DMS79 treated with DMSO at 0.1 percent for 48 hours (cell line): ENCODE measurements at regions not wholly inside any gene's neighbourhood (a gene's known extent, or its start where the extent isn't known, plus 50 kb on each side); places are given as distances from the start of the nearest gene placed in this dataset.

Source experiments
- DNase-seq: peaks from one replicate; lab custom pipeline; 2025; lab: John Stamatoyannopoulos, UW

DNA sequence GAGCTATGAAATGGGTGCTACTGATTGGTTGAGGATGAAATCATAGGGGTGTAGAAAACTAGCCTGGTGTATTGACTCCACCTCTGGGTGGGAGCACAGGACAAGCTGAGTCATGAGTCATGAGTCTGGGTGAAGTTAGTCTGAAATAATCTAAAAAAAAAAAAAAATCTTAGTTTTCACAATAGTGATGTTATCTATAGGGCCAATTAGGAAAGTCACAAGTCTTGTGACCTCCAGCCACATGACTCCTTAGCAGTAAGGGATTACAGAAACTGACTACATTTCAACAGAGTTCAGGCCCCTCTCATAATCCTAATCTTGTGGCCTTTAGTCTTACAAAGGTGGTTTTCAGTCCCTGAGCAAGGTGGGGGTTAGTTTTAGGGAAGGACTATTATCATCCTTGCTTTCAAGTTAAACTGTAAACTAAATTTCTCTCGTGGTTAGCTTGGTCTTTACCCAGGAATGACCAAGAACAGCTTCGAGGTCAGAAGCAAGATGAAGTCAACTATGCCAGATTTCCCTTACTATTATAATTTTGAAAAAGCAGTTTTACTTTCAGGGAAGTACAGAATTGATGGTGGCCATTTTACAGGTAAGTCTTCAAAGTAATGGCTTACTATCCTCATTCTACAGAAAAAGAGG, 338.0 kb upstream of the GYPC start:
- DNase-seq = no peak

DNA sequence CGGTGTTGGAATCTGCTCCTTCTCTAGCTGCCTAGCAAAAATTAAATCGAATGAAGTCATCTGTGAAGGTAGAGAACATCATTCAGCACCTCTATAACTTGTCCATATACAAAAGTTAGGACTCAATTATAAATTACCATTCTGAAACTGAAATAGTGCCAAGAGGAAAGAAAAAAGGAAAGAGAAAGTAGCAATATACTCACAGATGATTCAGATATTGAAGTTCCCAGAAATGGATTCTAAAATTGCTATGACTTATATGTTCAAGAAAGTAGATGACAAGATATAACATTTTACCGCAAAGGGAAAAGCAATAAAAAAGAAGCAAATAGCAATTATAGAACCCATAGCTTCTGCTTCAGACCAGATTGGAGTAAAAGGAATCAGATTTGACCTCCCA, 333.6 kb upstream of the GYPC start:
- no peak for DNase-seq

DNA sequence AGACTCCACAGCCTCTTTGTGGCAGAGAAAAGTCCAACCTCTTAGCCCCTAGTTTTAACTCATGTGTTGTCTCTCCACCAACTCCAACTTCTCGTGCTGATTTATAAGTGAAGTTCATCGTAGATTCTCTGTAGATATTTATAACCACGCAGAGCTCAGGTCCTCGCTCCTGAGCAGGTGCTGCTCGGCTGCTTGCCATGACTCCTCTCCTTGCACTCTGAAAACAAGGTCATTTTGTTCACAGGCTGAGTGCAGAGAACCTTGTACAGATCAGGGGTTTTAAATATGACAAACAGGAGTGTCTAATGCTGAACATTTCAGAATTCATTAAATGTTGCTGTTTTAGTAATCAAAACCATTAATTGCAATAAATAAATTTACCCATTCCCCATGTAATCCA, 330.8 kb upstream of the GYPC start:
- DNase-seq = no peak

DNA sequence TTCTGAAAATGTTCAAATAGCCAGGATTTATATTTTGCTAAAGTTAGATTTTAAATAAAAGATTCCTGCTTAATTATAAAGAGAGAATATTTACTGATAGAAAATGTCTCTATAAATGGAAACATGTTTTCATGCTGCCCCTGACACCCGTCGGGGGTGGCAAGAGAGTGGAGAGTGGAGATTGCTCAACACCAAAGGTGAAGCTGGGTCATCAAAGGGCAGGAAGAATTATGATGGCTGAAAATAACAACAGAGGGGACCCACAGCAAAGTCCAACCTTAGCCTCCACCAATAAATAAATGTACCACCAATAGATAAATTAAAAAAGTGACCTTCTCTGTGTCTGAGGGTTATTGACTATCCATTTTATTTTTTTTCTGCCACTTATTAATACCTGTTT, 326.8 kb upstream of the GYPC start:
- no peak for DNase-seq

DNA sequence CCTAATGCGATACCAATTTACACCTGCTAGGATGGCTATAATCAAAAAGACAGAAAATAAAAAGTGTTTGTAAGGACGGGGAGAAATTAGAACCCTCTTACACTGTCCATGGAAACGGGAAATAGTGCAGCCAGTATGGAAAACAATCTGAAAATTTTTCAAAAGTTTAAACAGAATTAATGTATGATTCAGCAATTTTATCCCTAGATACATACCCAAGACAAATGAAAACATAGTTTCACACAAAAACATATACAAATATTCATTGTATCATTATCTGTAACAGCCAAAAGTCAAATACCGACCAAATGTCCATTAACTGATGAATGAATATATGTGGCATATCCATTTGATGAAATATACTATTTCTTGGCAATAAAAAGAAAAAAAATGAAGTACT, 313.5 kb upstream of the GYPC start:
- DNase-seq = no peak

DNA sequence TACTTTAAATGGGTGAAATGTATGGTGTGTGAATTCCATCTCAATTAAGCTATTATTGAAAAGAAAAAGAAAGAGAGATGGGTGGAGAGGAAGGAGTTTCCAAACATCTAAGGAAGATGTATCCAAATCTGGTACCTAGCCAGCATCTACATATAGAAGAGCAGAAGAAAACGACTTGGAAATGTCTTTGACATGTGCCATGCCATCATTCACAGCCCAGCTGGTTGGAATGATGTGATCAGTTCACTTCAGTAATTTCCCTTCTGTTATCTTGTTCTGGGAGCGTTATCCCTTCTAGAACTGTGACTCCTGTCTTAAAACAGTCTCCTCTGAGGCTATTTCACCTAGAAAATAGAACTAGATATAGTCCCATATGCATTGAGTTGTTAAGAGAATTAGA, 312.8 kb upstream of the GYPC start:
- DNase-seq = no peak

DNA sequence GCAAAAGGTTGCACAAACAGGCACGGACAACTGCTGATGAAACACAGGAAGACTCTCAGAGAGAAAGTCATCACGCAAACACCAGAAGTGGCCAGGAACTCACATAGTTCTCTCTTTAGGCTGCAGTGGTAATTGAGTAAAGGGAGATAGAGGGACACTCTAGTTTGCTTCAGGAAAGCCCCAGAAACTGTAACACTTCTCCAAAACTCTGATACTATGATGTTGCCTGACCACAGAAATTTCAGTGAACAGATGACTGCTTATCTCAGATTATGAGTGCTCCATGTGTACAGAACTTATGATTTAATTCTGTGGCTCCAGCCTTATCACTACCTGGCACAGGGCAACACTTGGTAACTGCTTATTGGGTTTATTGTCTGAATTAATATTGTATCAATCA, 311.5 kb upstream of the GYPC start:
- no peak for DNase-seq

DNA sequence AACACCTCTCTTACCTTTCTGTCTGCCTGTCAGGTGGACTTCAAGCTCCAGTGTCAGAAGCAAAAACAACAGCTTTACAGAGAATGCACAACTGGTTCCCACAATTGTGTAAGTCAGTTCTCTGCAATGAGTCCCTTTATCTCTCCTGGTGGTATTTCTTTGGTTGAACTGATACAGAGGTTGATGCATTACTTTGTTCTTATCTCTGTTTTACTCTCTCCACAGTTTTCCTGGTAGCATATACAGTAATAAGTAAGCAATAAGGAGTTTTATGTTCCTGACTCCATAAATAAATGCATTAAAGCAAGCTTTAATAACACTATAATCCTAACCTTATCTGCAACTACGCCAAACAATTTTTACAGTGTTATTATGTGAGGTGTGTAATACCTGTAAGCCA, 310.3 kb upstream of the GYPC start:
- no peak for DNase-seq

DNA sequence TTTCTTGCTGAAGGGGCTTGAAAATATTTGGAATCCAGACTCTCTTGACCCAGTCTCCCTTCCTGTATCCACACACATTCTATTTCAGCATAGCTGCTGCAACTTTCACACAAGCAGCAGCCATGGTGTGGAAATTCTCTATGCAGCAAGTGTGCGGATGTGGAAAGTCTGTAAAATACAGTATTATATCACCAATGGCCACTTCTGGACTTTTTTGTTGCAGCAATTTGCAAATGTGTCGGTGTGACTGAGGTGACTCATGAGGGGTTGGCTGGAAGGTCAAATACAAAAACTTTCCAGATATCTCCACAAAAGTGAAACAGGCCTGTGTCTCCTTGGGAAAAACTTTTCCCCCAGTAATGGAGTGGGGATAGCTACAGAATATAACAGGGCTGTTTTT, 299.3 kb upstream of the GYPC start:
- DNase-seq = no peak

DNA sequence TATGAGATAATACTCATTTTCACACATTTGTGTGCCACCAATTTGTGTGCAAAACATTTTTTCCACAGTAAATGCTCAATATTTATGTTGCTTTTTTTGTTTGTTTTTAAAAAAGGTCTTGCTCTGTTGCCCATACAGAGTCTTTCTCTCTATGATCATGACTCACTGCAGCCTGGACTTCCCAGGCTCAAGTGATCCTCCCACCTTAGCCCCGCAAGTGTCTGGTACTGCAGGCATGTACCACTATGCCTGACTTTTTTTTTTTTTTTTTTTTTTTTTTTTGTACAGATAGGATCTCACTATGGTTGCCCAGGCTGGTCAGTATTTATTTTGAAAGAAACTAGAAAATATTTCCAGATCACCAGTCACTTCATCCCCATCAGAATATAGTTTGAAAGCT, 297.8 kb upstream of the GYPC start:
- no peak for DNase-seq

DNA sequence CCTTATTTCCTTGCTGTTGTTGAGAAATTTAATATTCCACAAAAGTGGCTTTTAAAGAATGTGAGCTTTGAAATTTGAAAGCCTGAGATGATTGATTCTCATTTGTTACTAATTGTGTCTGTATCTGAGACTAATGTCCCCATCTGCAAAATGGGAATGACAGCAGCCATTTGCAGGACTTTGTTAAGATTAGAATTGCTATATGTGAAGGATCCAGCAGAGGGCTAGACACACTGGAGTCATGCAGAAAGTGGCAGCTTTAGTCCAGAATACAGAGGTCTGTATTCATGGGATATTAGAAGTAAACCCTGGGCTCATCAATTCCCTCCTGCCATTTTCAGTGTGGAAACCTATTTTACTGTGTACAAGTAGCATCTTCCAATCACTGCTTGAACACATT, 296.5 kb upstream of the GYPC start:
- DNase-seq = no peak

DNA sequence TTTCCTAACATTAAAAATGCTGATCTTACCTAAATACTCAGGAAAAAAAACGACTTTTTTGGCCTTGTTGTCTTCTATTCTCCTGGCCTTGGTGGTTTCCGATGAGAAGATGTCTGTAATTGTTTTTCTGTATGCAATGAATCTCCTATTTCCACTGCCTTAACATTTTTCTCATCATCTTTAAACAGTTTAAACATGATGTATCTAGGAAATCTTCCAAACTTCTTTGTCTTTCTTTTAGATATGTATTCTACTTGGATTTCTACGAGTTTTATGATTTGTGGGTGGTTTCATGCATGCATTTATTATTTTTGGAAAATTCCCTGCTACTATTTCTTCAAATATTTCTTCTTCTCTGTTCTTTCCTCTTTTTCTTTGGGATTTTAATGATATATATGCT, 288.6 kb upstream of the GYPC start:
- DNase-seq = no peak

DNA sequence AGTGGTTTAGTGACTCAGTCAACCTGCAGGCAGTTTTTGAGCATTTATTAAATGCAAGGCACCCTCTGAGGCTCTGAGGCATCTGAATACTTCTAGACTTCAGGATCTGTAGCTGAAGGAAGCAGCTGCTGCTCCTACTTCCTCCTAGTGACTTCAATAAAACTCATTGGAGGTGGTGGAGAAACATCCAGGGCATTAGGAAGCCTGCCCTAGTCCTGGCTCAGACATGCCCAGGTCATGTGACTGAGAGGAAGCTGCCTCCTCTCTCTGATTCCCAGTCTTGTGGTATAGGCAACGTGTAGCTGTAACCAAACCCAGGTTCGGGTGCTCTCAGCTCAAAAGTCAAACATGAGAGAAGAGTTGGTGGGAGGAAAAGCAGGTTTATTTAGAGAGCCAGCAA, 287.2 kb upstream of the GYPC start:
- DNase-seq = no peak

DNA sequence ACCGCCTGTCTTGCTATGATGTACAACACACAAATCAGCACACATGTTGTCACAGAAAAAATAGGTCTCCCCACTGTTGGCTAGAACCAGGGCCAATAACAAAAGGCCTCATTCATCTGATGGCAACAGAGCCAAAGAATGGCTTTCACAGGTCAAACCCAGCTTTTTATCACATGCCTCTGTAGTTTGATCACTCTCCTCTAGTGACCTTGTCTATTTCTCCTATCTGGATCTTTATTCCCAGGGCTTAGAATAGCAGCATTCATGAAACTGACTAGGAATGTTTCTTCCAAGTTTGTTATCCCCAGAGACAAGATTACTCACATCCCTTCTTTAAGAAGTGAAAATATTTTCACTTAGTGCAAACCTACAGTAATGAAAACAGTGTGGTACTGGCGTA, 285.8 kb upstream of the GYPC start:
- no peak for DNase-seq

DNA sequence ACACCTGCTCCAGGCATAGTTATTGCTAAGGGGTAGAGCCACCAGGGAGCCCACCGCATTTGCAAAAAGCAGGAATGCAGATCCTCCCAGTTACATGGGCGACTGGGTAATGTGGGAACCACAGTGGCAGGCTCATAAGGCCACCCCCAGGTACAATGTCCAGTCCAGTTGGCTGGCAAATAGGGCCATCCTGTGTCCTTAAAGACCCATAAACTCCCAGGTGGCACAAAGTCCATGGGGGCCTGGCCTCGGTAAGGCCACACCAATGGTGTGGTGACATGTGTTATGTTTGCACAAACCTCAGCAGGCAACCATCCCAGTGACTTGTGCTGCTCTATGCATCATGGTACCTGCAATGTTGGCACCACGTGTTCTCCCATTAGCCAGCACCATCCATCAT, 283.6 kb upstream of the GYPC start:
- DNase-seq = no peak

DNA sequence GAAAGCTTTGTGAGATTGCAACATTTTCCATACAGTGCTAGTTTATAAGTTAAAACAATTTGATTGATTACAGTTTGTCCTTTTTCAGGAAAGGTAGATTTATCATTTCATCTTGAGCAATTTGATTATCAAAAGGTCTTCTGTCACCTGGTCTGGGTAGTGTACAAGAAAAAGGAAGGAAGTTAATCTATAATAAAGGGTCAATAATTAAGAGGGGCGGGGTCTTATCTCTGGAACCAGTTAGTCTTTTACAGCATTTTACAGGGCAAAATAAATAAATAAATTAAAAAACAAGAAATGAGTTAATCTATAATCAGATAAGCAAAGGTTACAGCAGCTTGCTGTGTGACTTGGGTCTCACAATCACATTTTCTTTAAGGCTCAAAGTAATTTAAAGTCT, 277.8 kb upstream of the GYPC start:
- DNase-seq = no peak

DNA sequence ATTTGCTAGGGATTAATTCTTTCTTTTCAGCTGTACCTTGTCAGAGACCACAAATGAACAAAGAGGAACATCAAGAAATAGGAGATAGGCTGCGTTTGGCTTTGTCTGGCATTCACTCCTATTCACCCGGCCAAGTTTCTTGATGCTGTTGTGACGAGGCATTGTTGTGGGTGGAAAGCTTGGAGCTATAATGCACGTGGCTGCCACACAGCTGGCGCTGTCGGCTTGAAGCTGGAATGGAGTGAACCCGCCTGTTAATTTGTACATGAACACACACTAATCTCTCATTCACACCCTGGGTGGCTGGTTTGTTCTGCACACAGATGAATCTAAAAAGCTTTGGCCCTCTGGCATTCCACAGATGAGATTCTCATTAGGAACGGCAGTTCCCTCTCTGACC, 274.9 kb upstream of the GYPC start:
- no peak for DNase-seq

DNA sequence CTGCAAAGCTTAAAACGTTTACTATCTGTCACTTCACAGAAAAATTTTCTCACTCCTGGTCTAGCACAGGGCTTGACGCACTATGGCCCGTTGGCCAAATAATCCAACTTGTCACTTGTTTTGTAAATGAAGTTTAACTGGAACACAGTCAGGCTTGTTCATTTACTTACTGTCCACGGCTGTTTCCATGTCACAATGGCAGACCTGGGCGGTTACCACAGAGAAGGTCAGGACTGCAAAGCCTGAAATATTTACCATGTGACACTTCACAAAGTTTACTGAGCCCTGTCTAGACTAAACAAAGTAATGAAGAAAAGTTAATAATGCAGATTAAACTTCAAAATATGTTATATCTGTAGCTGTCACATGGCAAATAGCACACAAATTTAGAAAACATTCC, 273.0 kb upstream of the GYPC start:
- DNase-seq = no peak

DNA sequence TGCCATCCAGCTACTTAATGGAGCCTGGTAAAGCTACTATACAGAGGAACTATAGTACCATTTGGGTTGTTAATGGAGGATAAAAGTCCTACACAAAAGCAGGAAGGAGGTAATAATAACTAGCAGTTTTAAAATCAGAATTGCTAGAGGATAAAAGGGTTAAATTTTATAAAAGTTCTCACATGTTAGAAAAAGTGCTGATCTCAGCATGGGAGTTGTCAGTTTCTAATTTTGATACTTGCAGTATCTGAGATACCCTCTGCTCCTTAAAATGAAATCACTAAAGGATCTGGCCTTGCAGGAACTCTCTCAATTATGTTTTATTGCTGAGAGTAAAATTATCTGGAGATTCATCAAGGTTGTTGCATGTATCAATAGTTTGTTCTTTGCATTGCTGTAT, 272.2 kb upstream of the GYPC start:
- DNase-seq = no peak

DNA sequence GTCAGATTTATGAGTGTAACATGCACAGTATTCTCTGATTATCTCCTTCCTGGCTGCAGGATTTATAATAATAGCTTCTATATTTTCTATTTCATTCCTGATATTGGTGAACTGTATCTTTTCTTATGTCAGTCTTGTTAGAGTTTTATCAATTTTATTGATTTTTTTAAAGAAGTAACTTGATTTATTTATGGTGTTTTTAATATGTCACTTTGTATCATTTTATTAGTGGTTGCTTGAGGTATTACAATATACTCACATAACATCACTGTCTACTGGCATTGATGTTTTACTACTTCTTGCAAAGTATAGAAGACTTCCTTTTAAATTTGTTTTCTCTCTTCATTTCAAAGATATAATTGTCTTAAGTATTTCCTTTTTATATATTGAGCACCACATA, 270.5 kb upstream of the GYPC start:
- no peak for DNase-seq

DNA sequence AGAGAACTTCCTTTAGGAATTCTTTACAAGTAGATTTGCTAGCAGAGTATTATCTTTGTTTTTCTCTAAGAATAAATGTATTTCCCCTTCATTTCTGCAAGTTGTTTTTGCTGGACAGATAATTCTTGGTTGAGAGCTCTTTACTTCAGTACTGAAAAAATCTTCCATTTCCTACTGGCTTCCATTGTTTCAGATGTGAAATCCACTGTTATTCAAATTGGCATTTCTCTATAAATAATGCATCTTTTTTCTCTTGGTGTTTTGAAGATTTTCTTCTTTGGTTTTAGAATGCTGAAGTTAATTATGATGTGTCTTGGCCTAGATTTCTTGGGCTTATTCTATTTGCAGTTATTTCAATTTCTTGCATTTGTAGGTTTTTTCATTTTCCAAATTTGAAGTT, 270.0 kb upstream of the GYPC start:
- no peak for DNase-seq

DNA sequence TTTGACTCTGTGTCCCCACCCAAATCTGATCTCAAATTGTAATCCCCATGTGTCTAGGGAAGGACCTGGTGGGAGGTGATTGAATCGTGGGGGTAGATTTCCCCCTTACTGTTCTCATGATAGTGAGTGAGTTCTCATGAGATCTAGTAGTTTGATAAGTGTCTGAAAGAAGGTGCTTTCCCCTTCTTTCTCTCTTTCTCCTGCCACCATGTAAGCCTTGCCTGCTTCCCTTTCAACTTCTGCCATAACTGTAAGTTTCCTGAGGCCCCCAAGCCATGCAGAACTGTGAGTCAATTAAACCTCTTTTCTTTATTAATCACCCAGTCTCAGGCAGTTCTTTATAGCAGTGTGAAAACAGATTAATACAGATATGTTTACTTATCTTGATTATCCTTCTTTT, 266.5 kb upstream of the GYPC start:
- no peak for DNase-seq

DNA sequence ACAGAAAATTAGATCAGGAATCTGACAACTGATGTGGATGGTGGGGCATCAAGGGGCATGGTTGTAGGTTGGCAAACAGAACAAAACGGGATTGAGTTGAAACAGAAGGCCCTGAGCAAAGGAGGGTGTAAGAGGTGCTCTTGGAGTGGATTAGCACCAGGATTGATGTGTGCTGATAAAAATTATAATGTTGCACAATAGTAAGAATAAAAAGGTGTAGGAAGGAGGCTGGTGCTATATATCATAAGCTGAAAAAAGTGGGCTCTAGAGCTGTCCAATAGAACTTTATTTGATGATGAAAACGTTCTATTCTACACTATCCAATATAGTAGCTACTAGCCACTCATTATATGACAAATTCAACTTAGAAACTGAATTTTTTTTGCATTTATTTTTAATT, 263.1 kb upstream of the GYPC start:
- DNase-seq = no peak

DNA sequence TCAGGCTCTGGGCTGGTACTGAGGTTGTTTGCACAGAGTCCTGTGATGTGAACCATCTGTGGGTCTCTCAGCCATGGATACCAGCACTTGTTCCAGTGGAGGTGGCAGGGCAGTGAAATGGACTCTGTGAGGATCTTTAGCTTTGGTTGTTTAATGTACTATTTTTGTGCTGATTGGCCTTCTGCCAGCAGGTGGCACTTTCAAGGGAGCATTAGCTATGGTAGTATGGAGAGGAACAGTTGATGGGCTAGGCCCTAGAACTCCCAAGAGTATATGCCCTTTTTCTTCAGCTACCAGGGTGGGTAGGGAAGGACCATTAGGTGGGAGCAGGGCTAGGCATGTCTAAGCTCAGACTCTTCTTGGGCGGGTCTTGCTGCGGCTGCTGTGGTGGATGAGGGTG, 257.0 kb upstream of the GYPC start:
- DNase-seq = no peak

DNA sequence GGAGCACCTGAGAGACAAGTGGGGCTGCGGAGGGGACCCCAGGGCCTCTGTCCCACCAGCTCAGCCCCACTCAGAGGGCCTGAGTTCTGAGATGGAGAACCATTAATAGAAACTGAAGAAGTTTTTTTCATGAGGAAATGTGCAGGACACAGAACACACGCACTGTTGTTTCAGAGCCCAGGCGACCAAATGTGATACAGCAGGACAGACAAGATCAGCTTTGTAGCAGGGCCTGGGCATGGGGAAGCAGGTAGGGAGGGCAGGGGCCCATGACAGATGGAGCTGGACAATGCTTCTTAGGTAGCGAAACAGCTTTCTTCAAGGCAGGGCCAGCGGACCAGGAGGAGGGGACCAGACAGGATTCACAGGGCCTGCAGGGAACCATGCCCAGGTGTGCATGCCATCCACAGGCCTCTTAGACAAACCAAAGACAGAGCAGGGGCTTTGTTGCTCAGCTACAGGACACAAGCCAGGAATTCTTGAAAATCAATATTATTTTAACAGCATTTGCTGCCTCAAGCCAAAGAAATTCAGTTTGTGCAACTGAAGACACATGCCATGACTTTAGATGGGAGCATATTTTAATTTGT, 252.8 kb upstream of the GYPC start:
- no peak for DNase-seq
